GM21619 (cell line): ENCODE measurements at regions not wholly inside any gene's neighbourhood (a gene's known extent, or its start where the extent isn't known, plus 50 kb on each side); places are given as distances from the start of the nearest gene placed in this dataset.

ENCODE experiments used
- ATAC-seq: cut with Tn5 transposase; IDR thresholded peaks from one replicate; pipeline ENCODE4 v1.9.1; 2021; ENCODE audit not compliant: unreplicated experiment

GRCh38 chr17:77749989-77750388 lies 208.5 kb upstream of the TNRC6C start:
- ATAC-seq: no peak

- no peak for ATAC-seq
These were observed 208.0 kb upstream of the TNRC6C start for GRCh38 chr17:77750427-77751043.

GRCh38 chr17:77753246-77753645 lies 205.3 kb upstream of the TNRC6C start:
- no peak for ATAC-seq

DNA sequence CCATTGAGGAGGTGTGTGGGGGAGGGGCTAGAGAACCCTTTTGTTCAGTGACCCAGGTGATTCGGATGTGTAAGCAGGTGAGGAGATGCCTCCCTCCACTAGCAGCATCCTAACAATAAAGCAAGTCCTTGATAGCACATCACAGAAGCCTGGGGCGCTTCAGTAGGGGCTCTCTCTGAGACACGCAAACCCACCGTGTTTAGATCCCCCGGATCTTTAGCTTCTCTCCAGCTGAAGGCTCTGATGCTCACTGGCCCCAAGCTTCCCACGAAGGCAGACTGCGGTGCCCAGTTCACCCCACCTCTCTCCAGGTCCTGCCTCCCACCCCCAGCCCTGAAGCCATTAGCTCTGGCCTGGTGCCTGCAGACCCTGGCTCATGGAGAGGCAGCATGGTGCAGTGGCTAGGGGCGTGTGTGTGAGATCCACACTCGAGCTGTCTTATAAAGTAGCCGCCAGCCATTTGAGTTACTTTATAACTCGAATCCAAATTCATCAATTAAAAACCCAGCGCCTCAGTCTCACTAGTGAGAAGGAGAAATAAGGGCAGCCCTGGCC lies 204.7 kb upstream of the TNRC6C start:
- no peak for ATAC-seq

GRCh38 chr17:77754956-77755355 lies 203.5 kb upstream of the TNRC6C start:
- ATAC-seq: no peak

DNA sequence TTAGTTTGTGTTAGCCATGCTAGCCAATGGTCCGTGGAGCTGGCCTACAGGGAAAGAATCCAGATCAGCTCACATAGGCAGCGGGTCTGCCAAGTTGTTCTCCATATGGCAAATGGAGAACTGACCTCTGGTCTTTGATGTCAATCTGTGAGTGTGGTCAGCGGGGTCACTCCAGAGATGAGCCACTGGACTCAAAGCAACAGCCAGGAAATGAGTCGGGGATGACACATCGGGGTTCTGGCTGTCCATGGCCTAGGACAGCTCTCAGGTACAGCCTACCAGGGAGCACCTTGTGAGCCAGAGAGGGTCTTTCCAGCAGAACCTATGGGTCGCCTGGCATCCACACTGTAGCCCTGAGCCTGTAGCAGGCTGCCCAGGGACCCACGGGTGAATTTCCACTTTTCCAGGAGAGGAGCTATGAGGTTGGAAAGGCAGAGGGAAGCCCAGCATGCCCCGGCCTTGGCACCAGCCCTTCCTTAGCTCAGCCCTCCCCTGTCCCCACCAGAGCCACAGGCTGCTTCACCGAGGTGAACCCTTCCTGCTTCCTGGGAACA lies 203.0 kb upstream of the TNRC6C start:
- ATAC-seq: no peak

GRCh38 chr17:77756028-77756427 lies 202.5 kb upstream of the TNRC6C start:
- ATAC-seq: no peak

- ATAC-seq: no peak
These were observed 201.5 kb upstream of the TNRC6C start for GRCh38 chr17:77756846-77757560.

- ATAC-seq: no peak
These were observed 201.0 kb upstream of the TNRC6C start for GRCh38 chr17:77757561-77757898.

GRCh38 chr17:77763023-77763422 lies 195.5 kb upstream of the TNRC6C start:
- no peak for ATAC-seq

- no peak for ATAC-seq
These were observed 194.9 kb upstream of the TNRC6C start for GRCh38 chr17:77763575-77763974.

- ATAC-seq: no peak
These were observed 193.2 kb upstream of the TNRC6C start for GRCh38 chr17:77765292-77765691.

DNA sequence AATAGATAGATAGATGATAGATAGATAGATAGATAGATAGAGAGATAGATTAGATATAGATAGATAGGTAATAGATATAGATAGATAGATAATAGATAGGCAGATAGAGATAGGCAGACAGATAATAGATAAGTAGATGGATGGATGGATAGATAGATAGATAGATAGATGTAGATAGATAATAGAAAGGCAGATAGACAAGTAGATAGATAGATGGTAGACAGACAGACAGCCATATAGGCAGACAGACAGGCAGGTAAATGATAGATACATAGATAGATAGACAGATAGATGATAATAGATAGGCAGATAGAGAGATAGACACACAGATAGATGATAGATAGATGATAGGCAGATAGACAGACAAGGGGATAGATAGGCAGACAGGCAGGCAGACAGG lies 191.4 kb upstream of the TNRC6C start:
- ATAC-seq: no peak

- no peak for ATAC-seq
These were observed 190.2 kb upstream of the TNRC6C start for GRCh38 chr17:77768248-77768852.

- ATAC-seq: no peak
These were observed 189.3 kb upstream of the TNRC6C start for GRCh38 chr17:77769215-77769614.

GRCh38 chr17:77769762-77770161 lies 188.7 kb upstream of the TNRC6C start:
- no peak for ATAC-seq

DNA sequence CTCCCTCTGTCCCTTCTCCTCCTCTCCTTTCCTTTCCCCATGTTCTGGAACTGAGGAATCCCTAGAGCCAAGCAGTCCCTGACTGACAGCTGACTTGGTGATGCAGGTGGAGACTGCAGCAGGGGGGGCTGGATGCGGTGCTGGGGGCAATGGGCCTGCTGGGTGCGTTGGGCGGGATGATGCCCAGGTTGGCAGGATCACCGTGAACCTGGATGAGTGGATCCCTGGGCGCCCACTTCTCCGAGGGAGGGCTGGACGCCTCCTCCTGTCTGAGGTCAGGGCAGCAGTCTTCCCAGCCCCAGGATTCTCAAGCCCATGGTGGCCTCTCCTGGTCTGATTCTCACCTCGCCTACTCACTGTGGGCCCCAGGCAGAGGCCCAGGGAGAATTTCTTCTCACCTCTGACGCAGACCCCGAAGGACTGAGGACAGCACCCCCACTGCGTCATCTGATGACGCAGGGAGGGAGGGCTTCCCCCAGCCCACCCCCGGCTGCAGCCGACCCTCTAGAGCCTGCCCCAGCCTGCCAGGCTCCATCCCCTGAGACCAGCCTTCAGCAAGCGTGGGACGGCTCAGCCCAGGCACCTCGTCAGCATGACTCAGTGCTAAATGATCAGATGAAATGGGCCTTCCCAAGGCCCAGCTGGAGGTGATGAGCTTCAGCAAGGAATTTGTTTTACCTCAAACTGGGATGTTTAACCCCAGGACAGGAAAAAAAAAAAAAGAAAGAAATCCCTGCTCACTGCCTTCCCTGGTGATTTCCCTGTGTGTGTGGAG lies 188.0 kb upstream of the TNRC6C start:
- no peak for ATAC-seq

- no peak for ATAC-seq
These were observed 187.4 kb upstream of the TNRC6C start for GRCh38 chr17:77771145-77771544.

GRCh38 chr17:77771587-77771986 lies 186.9 kb upstream of the TNRC6C start:
- ATAC-seq: no peak

- ATAC-seq: no peak
These were observed 186.5 kb upstream of the TNRC6C start for GRCh38 chr17:77771998-77772397.

DNA sequence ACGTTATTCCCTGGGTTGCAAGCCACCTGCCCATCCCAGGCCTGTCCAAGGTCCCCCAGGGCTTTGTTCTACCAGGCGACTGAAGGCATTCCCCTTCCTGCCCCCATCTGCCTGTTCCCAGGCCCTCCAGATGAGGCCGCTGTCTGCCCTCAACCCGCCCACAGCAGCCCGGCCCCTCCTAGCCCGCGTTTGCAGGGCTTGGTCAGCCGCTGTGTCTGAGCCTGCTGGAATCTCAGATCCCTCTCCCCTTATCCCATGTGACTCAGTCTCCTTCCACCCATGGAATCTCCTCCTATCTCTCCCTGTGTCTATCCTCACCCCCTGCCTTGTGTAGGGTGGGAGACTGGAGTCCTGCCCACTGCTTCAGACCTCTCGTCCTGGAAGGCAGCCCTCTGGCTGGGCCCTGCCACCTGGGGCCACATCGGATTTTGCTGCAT lies 186.0 kb upstream of the TNRC6C start:
- no peak for ATAC-seq
